ENCODE measurements at regions not wholly inside any gene's neighbourhood (a gene's known extent, or its start where the extent isn't known, plus 50 kb on each side); places are given as distances from the start of the nearest gene placed in this dataset.
"Not testable (repeated sequence)": the region's sequence is repeated elsewhere in the genome, so short reads cannot be mapped to it uniquely, and the experiment has no call there.

GRCh38 chr3:91348064-91348463, 2240.6 kb downstream of the EPHA3 start:
- H3K27ac ChIP-seq, result not testable (repeated sequence)

GRCh38 chr3:91349072-91349471, 2241.7 kb downstream of the EPHA3 start:
- not testable (repeated sequence) for H3K27ac ChIP-seq

- H3K27ac ChIP-seq, result not testable (repeated sequence)
These were observed 2244.7 kb downstream of the EPHA3 start for GRCh38 chr3:91352161-91352560.

GRCh38 chr3:91359278-91359677, 2251.9 kb downstream of the EPHA3 start:
- H3K27ac ChIP-seq, result not testable (repeated sequence)

- H3K27ac ChIP-seq, result not testable (repeated sequence)
These were observed 2275.9 kb downstream of the EPHA3 start for GRCh38 chr3:91383100-91383894.

GRCh38 chr3:91403938-91404337, 2296.5 kb downstream of the EPHA3 start:
- H3K27ac ChIP-seq, result not testable (repeated sequence)

GRCh38 chr3:91442063-91442462, 2334.6 kb downstream of the EPHA3 start:
- not testable (repeated sequence) for H3K27ac ChIP-seq
- peak; percentile 41; the same call in 1 of the 2 replicates for TF ChIP-seq CTCF (IDR thresholded peaks at IDR 0.05)

- peak; percentile 13; the same call in 1 of the 2 replicates for TF ChIP-seq CTCF (IDR thresholded peaks at IDR 0.05)
These were observed 2335.1 kb downstream of the EPHA3 start for GRCh38 chr3:91442483-91442882.

GRCh38 chr3:91448379-91448778, 2341.0 kb downstream of the EPHA3 start:
- not testable (repeated sequence) for H3K27ac ChIP-seq

More at GRCh38 chr3:91442483-91442882, 2335.1 kb downstream of the EPHA3 start:
- H3K27ac ChIP-seq, result not testable (repeated sequence)

- H3K27ac ChIP-seq, result not testable (repeated sequence)
These were observed 2359.1 kb downstream of the EPHA3 start for GRCh38 chr3:91466517-91466916.

GRCh38 chr3:91469251-91469650, 2361.8 kb downstream of the EPHA3 start:
- peak; percentile 17; the same call in 1 of the 2 replicates for TF ChIP-seq CTCF (IDR thresholded peaks at IDR 0.05)

GRCh38 chr3:91485026-91485425, 2377.6 kb downstream of the EPHA3 start:
- not testable (repeated sequence) for H3K27ac ChIP-seq
- TF ChIP-seq CTCF (IDR thresholded peaks at IDR 0.05), result peak; percentile 30

More at GRCh38 chr3:91469251-91469650, 2361.8 kb downstream of the EPHA3 start:
- H3K27ac ChIP-seq, result not testable (repeated sequence)

GRCh38 chr3:91485891-91486290, 2378.5 kb downstream of the EPHA3 start:
- H3K27ac ChIP-seq, result not testable (repeated sequence)

- not testable (repeated sequence) for H3K27ac ChIP-seq
These were observed 2390.3 kb downstream of the EPHA3 start for GRCh38 chr3:91497712-91498111.

- H3K27ac ChIP-seq, result not testable (repeated sequence)
These were observed 2392.4 kb downstream of the EPHA3 start for GRCh38 chr3:91499850-91500249.

- not testable (repeated sequence) for H3K27ac ChIP-seq
These were observed 2397.5 kb downstream of the EPHA3 start for GRCh38 chr3:91504874-91505273.

Measured in 22Rv1 (cell line).